Astrocyte (in vitro differentiated cells and primary cell): ENCODE measurements at regions not wholly inside any gene's neighbourhood (a gene's known extent, or its start where the extent isn't known, plus 50 kb on each side); places are given as distances from the start of the nearest gene placed in this dataset.

Experiments
- DNase-seq: peaks from one replicate; pipeline ENCODE4 v3.0.0-alpha.2; 2010; ENCODE audit warnings: low read depth
- FAIRE-seq: peaks from 2 replicates; lab custom pipeline; 2011; peaks lifted over from hg19 to GRCh38; lab: Jason Lieb, UNC
- H2AFZ ChIP-seq: 2 replicates; pipeline ENCODE4 v1.6.0; 2012; ENCODE audit warnings: low read depth, low read length, inconsistent platforms
- H3K27ac ChIP-seq: 2 replicates; pipeline ENCODE4 v1.5.1; 2011; ENCODE audit warnings: low read depth, low read length, inconsistent platforms
- H3K27me3 ChIP-seq: 2 replicates; pipeline ENCODE4 v1.6.0; 2011; ENCODE audit warnings: low read length, inconsistent platforms; ENCODE audit not compliant: insufficient read depth
- H3K36me3 ChIP-seq: 2 replicates; pipeline ENCODE4 v1.5.1; 2011; ENCODE audit warnings: low read length, inconsistent platforms; ENCODE audit not compliant: insufficient read depth
- H3K4me1 ChIP-seq: 2 replicates; pipeline ENCODE4 v1.5.1; 2011; ENCODE audit warnings: low read length, inconsistent platforms; ENCODE audit not compliant: insufficient read depth
- H3K4me2 ChIP-seq: 2 replicates; pipeline ENCODE4 v1.6.0; 2012; ENCODE audit warnings: low read length, inconsistent platforms
- H3K4me3 ChIP-seq: 2 replicates; pipeline ENCODE4 v1.5.1; 2011; ENCODE audit warnings: low read depth, mild to moderate bottlenecking, low read length, inconsistent platforms; ENCODE audit not compliant: insufficient read depth
- H3K79me2 ChIP-seq: 2 replicates; pipeline ENCODE4 v1.6.0; 2012; ENCODE audit warnings: mild to moderate bottlenecking, low read length, inconsistent platforms; ENCODE audit not compliant: insufficient read depth
- H3K9ac ChIP-seq: 2 replicates; pipeline ENCODE4 v1.6.0; 2012; ENCODE audit warnings: mild to moderate bottlenecking, low read length, inconsistent platforms
- H3K9me3 ChIP-seq: 2 replicates; pipeline ENCODE4 v1.5.1; 2012; ENCODE audit warnings: low read depth, mild to moderate bottlenecking, low read length, inconsistent platforms; ENCODE audit not compliant: insufficient read depth
- H4K20me1 ChIP-seq: 2 replicates; pipeline ENCODE4 v1.6.0; 2012; ENCODE audit warnings: low read length, inconsistent platforms; ENCODE audit not compliant: insufficient read depth
- H3K27ac Mint-ChIP-seq: one replicate; pipeline ENCODE4 v1.8.0; 2021; ENCODE audit warnings: mild to moderate bottlenecking, mixed read lengths; ENCODE audit not compliant: unreplicated experiment
- H3K27me3 Mint-ChIP-seq: one replicate; pipeline ENCODE4 v1.8.0; 2021; ENCODE audit warnings: low read depth, mixed read lengths; ENCODE audit not compliant: unreplicated experiment
- H3K36me3 Mint-ChIP-seq: one replicate; pipeline ENCODE4 v1.8.0; 2021; ENCODE audit warnings: low read depth, mixed read lengths; ENCODE audit not compliant: unreplicated experiment
- H3K4me1 Mint-ChIP-seq: one replicate; pipeline ENCODE4 v1.8.0; 2021; ENCODE audit warnings: low read depth, mixed read lengths; ENCODE audit not compliant: unreplicated experiment
- H3K4me3 Mint-ChIP-seq: one replicate; pipeline ENCODE4 v1.8.0; 2021; ENCODE audit warnings: mild to moderate bottlenecking, moderate library complexity, mixed read lengths; ENCODE audit not compliant: unreplicated experiment
- H3K9me3 Mint-ChIP-seq: one replicate; pipeline ENCODE4 v1.8.0; 2021; ENCODE audit warnings: mild to moderate bottlenecking, mixed read lengths; ENCODE audit not compliant: unreplicated experiment
- CTCF ChIP-seq: IDR thresholded peaks from 2 replicates; pipeline ENCODE4 v1.5.1; 2011; ENCODE audit warnings: low read depth, mild to moderate bottlenecking, inconsistent platforms, low read length, moderate library complexity; ENCODE audit not compliant: insufficient read depth
- EZH2 ChIP-seq: IDR thresholded peaks from 2 replicates; pipeline ENCODE4 v1.6.1; 2012; ENCODE audit warnings: mild to moderate bottlenecking, low read length, inconsistent platforms; ENCODE audit not compliant: insufficient read depth

- H3K9me3 Mint-ChIP-seq, result no peaks in the 10 kb centered on the region
- Histone ChIP-seq H3K79me2 (no peaks in the 10 kb centered on the region), H2AFZ (no peak overlapping the region), H3K4me3 (no peak overlapping the region), H3K4me1 (peaks cover 11% of the 10 kb centered on the region), H3K9ac (no peak overlapping the region), H3K36me3 (no peaks in the 10 kb centered on the region), H3K27ac (no peak overlapping the region), H3K9me3 (no peaks in the 10 kb centered on the region), H4K20me1 (no peaks in the 10 kb centered on the region), H3K27me3 (no peaks in the 10 kb centered on the region), H3K4me2 (no peak overlapping the region)
- no peak overlapping the region for H3K27ac Mint-ChIP-seq
- peaks cover 32% of the 10 kb centered on the region for H3K27me3 Mint-ChIP-seq
- no peak for DNase-seq
- peaks cover 5% of the 10 kb centered on the region for H3K4me1 Mint-ChIP-seq
- TF ChIP-seq EZH2 (no peak), CTCF (no peak)
- FAIRE-seq, result no peak
- H3K4me3 Mint-ChIP-seq, result no peak overlapping the region
- H3K36me3 Mint-ChIP-seq, result no peaks in the 10 kb centered on the region
These were observed 274.9 kb downstream of the GADD45G start for GRCh38 chr9:89879701-89880100.

- Mint-ChIP-seq H3K27ac (no peak overlapping the region), H3K9me3 (no peaks in the 10 kb centered on the region), H3K27me3 (peaks cover 32% of the 10 kb centered on the region), H3K4me3 (no peak overlapping the region), H3K36me3 (no peaks in the 10 kb centered on the region), H3K4me1 (peaks cover 8% of the 10 kb centered on the region)
- TF ChIP-seq CTCF, result no peak
- no peak for TF ChIP-seq EZH2
- Histone ChIP-seq H3K36me3 (no peaks in the 10 kb centered on the region), H3K27ac (no peak overlapping the region), H3K27me3 (no peaks in the 10 kb centered on the region), H3K4me1 (peaks cover 11% of the 10 kb centered on the region), H3K9me3 (no peaks in the 10 kb centered on the region), H3K79me2 (no peaks in the 10 kb centered on the region), H4K20me1 (no peaks in the 10 kb centered on the region), H3K4me2 (no peak overlapping the region), H2AFZ (no peak overlapping the region), H3K9ac (no peak overlapping the region), H3K4me3 (no peak overlapping the region)
- FAIRE-seq, result no peak
- DNase-seq, result no peak
These were observed 275.3 kb downstream of the GADD45G start for GRCh38 chr9:89880161-89880560.

GRCh38 chr9:89880721-89881120, 275.9 kb downstream of the GADD45G start:
- H3K36me3 ChIP-seq, result no peaks in the 10 kb centered on the region
- DNase-seq, result no peak
- no peak overlapping the region for H3K9ac ChIP-seq
- H4K20me1 ChIP-seq, result no peaks in the 10 kb centered on the region
- Mint-ChIP-seq H3K4me1 (peaks cover 9% of the 10 kb centered on the region), H3K27me3 (peaks cover 27% of the 10 kb centered on the region), H3K9me3 (no peaks in the 10 kb centered on the region), H3K36me3 (no peaks in the 10 kb centered on the region), H3K27ac (no peak overlapping the region), H3K4me3 (no peak overlapping the region)
- H3K4me1 ChIP-seq, result peaks cover 11% of the 10 kb centered on the region
- H3K27me3 ChIP-seq, result no peaks in the 10 kb centered on the region
- no peaks in the 10 kb centered on the region for H3K79me2 ChIP-seq
- no peak for FAIRE-seq
- no peak overlapping the region for H3K27ac ChIP-seq
- no peaks in the 10 kb centered on the region for H3K9me3 ChIP-seq
- H3K4me3 ChIP-seq, result no peak overlapping the region
- H3K4me2 ChIP-seq, result no peak overlapping the region
- no peak for TF ChIP-seq EZH2
- no peak overlapping the region for H2AFZ ChIP-seq
